ENCODE measurements at regions not wholly inside any gene's neighbourhood (a gene's known extent, or its start where the extent isn't known, plus 50 kb on each side); places are given as distances from the start of the nearest gene placed in this dataset.
A peak's percentile ranks its signal among the peaks of the same experiment; 100 is the strongest.

DNA sequence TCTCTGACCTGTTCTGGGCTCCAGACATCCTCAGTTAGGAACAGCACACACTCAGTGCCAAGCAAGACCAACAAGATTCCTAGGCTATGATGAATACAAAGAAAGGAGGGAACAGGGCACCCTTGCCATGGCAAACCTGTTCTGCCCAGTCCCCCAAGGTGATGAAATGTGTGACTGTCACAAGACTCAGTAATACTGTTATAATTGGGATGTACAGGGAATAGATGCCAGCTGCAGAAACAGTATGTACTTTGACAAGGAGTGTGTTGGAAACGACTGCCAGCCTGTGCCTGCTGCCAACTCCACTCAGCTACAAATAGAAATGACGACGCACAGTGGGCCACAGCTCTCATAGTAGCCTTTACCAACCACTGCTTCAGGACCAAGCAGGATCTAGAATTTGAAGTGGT is 453.0 kb downstream of the EFNA5 start:
- intact Hi-C loops (cut with DNase I): loop anchor here in 5 of 10 donors (2.0 to 10.0 kb wide), 8 partner anchors 90 to 455 kb away; partner anchors contain the start of gene EFNA5 (in 3 of the 5)
- peak; percentile 62 to 90 (median 80) for DNase-seq
- Histone ChIP-seq H3K4me3 (no peak overlapping the region), H3K4me1 (peaks cover 0 to 31% (median 4%) of the 10 kb centered on the region in 12 donors), H3K27me3 (no peaks in the 10 kb centered on the region), H3K9me3 (no peaks in the 10 kb centered on the region), H3K36me3 (no peaks in the 10 kb centered on the region), H3K27ac (peak overlapping the region; percentile 41 to 93 (median 82))
- ATAC-seq: peak; percentile 94 to 97 (median 96)
- 41 to 66% (median 62%) methylated on average over 3 of the region's 3 CpGs for WGBS, 4 donors
- TF ChIP-seq, protein P1, sequence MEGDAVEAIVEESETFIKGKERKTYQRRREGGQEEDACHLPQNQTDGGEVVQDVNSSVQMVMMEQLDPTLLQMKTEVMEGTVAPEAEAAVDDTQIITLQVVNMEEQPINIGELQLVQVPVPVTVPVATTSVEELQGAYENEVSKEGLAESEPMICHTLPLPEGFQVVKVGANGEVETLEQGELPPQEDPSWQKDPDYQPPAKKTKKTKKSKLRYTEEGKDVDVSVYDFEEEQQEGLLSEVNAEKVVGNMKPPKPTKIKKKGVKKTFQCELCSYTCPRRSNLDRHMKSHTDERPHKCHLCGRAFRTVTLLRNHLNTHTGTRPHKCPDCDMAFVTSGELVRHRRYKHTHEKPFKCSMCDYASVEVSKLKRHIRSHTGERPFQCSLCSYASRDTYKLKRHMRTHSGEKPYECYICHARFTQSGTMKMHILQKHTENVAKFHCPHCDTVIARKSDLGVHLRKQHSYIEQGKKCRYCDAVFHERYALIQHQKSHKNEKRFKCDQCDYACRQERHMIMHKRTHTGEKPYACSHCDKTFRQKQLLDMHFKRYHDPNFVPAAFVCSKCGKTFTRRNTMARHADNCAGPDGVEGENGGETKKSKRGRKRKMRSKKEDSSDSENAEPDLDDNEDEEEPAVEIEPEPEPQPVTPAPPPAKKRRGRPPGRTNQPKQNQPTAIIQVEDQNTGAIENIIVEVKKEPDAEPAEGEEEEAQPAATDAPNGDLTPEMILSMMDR (IDR thresholded peaks at IDR 0.05): no peak
- no peak for TF ChIP-seq POLR2A (IDR thresholded peaks at IDR 0.05)

DNA sequence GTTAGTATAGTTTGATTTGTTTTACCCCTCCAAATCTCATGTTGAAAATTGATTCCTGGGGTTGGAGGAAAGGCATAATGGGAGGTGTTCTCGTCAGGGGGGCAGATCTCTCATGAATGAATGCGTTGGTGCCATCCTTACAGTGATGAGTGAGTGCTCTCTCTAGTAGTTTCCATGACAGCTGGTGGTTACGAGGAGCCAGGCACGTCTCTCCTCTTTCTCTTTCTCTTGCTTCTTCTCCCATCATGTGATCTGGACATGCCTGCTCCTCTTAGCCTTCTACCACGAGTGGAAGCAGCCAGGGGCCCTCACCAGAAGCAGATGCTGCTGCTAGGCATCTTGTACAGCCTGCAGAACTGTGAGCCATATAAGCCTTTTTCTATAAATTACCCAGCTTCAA is 454.1 kb downstream of the EFNA5 start:
- Histone ChIP-seq H3K36me3 (no peaks in the 10 kb centered on the region), H3K4me3 (no peak overlapping the region), H3K27ac (peak overlapping the region; percentile 38 to 86 (median 75)), H3K4me1 (peaks cover 0 to 31% (median 4%) of the 10 kb centered on the region in 12 donors), H3K9me3 (no peaks in the 10 kb centered on the region), H3K27me3 (no peaks in the 10 kb centered on the region)
- intact Hi-C loops (cut with DNase I): loop anchor here in 5 of 10 donors (5.0 to 10.0 kb wide), 7 partner anchors 89 to 456 kb away; partner anchors contain the start of gene EFNA5 (in 3 of the 5)
- TF ChIP-seq, protein P1 (IDR thresholded peaks at IDR 0.05): no peak
- no peak for TF ChIP-seq POLR2A (IDR thresholded peaks at IDR 0.05)
- 47 to 62% (median 49%) methylated on average over 5 of the region's 5 CpGs for WGBS, 4 donors
- ATAC-seq (no peak), DNase-seq (peak in 1 of 5 donors; percentile 32)

DNA sequence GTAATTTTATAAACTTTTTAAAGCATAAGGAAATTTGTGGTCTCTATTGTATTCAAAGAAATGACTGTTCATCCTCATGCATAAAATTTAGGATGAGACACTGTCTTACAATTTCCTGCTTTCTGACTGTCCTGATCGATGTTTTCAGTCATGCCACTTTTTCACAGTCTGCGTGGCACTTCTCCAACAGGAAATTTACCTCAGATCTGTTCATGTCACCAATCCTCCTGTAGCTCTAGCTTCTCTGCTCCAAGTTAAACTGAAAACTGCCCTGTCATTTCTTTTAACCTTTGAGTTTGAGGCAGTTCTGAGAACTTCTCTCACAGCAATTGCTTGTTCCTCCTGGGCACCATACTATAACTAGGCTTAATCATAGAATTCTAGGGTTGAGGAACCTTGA is 455.1 kb downstream of the EFNA5 start:
- TF ChIP-seq, protein P1 (IDR thresholded peaks at IDR 0.05): no peak
- TF ChIP-seq POLR2A (IDR thresholded peaks at IDR 0.05): no peak
- H3K9me3 ChIP-seq: no peaks in the 10 kb centered on the region
- no peaks in the 10 kb centered on the region for H3K36me3 ChIP-seq
- no peak for ATAC-seq
- H3K27ac ChIP-seq: peak overlapping the region; percentile 31 to 86 (median 75)
- H3K4me3 ChIP-seq: no peak overlapping the region
- 23 to 52% (median 31%) methylated on average over 2 of the region's 2 CpGs for WGBS, 4 donors
- DNase-seq: no peak
- no peaks in the 10 kb centered on the region for H3K27me3 ChIP-seq
- peaks cover 0 to 31% (median 4%) of the 10 kb centered on the region in 12 donors for H3K4me1 ChIP-seq
- intact Hi-C loops (cut with DNase I): loop anchor here in 5 of 10 donors (5.0 to 10.0 kb wide), 7 partner anchors 88 to 457 kb away; partner anchors contain the start of gene EFNA5 (in 3 of the 5)

DNA sequence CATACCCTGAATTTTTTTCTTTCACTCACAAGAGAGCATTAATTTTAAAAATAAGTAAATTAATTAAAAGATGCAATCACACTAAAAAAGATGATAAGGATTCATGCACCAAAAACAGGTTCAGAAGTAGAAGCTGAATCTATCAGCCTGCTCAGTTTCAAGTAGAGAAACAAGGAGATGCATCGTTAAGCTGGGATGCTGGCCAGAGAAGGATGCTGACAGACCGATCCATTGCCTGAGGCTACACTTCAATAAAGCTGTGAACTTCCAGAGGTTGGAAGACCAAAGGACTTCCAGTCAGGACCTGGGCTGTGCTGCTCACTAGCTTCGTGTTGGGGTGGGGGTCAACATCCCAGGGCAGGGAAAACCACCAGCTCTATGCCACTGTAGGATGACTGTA is 457.7 kb downstream of the EFNA5 start:
- TF ChIP-seq, protein P1 (IDR thresholded peaks at IDR 0.05): no peak
- no peak for TF ChIP-seq POLR2A (IDR thresholded peaks at IDR 0.05)
- ATAC-seq (no peak), DNase-seq (peak in 1 of 5 donors; percentile 22)
- 24 to 42% (median 38%) methylated on average over 3 of the region's 3 CpGs for WGBS, 4 donors
- Histone ChIP-seq H3K4me3 (no peak overlapping the region), H3K9me3 (no peaks in the 10 kb centered on the region), H3K36me3 (no peaks in the 10 kb centered on the region), H3K27me3 (no peaks in the 10 kb centered on the region), H3K27ac (peak overlapping the region in 4 of 12 donors; percentile 8 to 74 (median 60)), H3K4me1 (peaks cover 0 to 23% (median 0%) of the 10 kb centered on the region in 12 donors)
- intact Hi-C loops (cut with DNase I): loop anchor here in 4 of 10 donors (10.0 kb wide), 4 partner anchors 88 to 362 kb away; no protein-coding TSS in a partner anchor
